VCaP (cell line): ENCODE measurements at regions not wholly inside any gene's neighbourhood (a gene's known extent, or its start where the extent isn't known, plus 50 kb on each side); places are given as distances from the start of the nearest gene placed in this dataset.

Experiments
- H3K27ac ChIP-seq: fragments of 450-650 bp; 2 replicates; pipeline ENCODE4 v1.5.1; 2017
- CTCF ChIP-seq: fragments of 450-650 bp; conservative IDR thresholded peaks from 2 replicates; pipeline ENCODE4 v1.5.1; 2017; ENCODE audit warnings: mild to moderate bottlenecking, moderate library complexity

GRCh38 chr7:159247910-159248309, 103.2 kb upstream of the VIPR2 start:
- no peak overlapping the region for H3K27ac ChIP-seq
- TF ChIP-seq CTCF = no peak

- TF ChIP-seq CTCF = no peak
- H3K27ac ChIP-seq = no peak overlapping the region
These were observed 102.2 kb upstream of the VIPR2 start for GRCh38 chr7:159246702-159247480.

- TF ChIP-seq CTCF = no peak
- no peak overlapping the region for H3K27ac ChIP-seq
These were observed 96.3 kb upstream of the VIPR2 start for GRCh38 chr7:159240962-159241361.

GRCh38 chr7:159239028-159239427, 94.4 kb upstream of the VIPR2 start:
- no peak for TF ChIP-seq CTCF
- no peak overlapping the region for H3K27ac ChIP-seq

- TF ChIP-seq CTCF = no peak
- no peak overlapping the region for H3K27ac ChIP-seq
These were observed 93.9 kb upstream of the VIPR2 start for GRCh38 chr7:159238541-159238940.

- H3K27ac ChIP-seq = no peak overlapping the region
- no peak for TF ChIP-seq CTCF
These were observed 92.5 kb upstream of the VIPR2 start for GRCh38 chr7:159237022-159237653.

GRCh38 chr7:159231017-159231416, 86.3 kb upstream of the VIPR2 start:
- no peak for TF ChIP-seq CTCF
- H3K27ac ChIP-seq = no peak overlapping the region
